Ishikawa (cell line): ENCODE measurements at regions not wholly inside any gene's neighbourhood (a gene's known extent, or its start where the extent isn't known, plus 50 kb on each side); places are given as distances from the start of the nearest gene placed in this dataset.

Source experiments
- CEBPB ChIP-seq: IDR thresholded peaks from 2 replicates; pipeline ENCODE4 v1.6.1; 2012
- CREB1 ChIP-seq: IDR thresholded peaks from 2 replicates; pipeline ENCODE4 v1.6.1; 2012; ENCODE audit warnings: low read depth
- EGR1 ChIP-seq: IDR thresholded peaks from 2 replicates; pipeline ENCODE4 v1.6.1; 2012
- EP300 ChIP-seq: IDR thresholded peaks from 2 replicates; pipeline ENCODE4 v1.6.1; 2012; ENCODE audit warnings: borderline replicate concordance
- FOXM1 ChIP-seq: IDR thresholded peaks from 2 replicates; pipeline ENCODE4 v1.6.1; 2012; ENCODE audit warnings: low read depth, borderline replicate concordance
- MAX ChIP-seq: IDR thresholded peaks from 2 replicates; pipeline ENCODE4 v1.6.1; 2012
- NFIC ChIP-seq: IDR thresholded peaks from 2 replicates; pipeline ENCODE4 v1.6.1; 2012
- RAD21 ChIP-seq: IDR thresholded peaks from 2 replicates; pipeline ENCODE4 v1.6.1; 2012; ENCODE audit warnings: low read depth
- REST ChIP-seq: IDR thresholded peaks from 2 replicates; pipeline ENCODE4 v1.6.1; 2012; ENCODE audit warnings: low read depth, mild to moderate bottlenecking
- TAF1 ChIP-seq: IDR thresholded peaks from 2 replicates; pipeline ENCODE4 v1.6.1; 2012; ENCODE audit warnings: low read depth, mild to moderate bottlenecking
- TCF12 ChIP-seq: IDR thresholded peaks from 2 replicates; pipeline ENCODE4 v1.6.1; 2012; ENCODE audit warnings: low read depth
- TEAD4 ChIP-seq: IDR thresholded peaks from 2 replicates; pipeline ENCODE4 v1.6.1; 2012
- USF1 ChIP-seq: IDR thresholded peaks from 2 replicates; pipeline ENCODE4 v1.6.1; 2012
- YY1 ChIP-seq: IDR thresholded peaks from 2 replicates; pipeline ENCODE4 v1.6.1; 2012; ENCODE audit warnings: low read depth
- ZBTB7A ChIP-seq: IDR thresholded peaks from 2 replicates; pipeline ENCODE4 v1.6.1; 2012; ENCODE audit warnings: low read depth

GRCh38 chr15:92772626-92773244 is 117.2 kb upstream of the FAM174B start:
- TF ChIP-seq TAF1 (no peak), TEAD4 (no peak), ZBTB7A (no peak), CREB1 (no peak), EGR1 (no peak), YY1 (no peak), CEBPB (no peak), NFIC (no peak), RAD21 (no peak)

GRCh38 chr15:92773340-92773739 is 117.8 kb upstream of the FAM174B start:
- no peak for TF ChIP-seq EGR1
- TF ChIP-seq FOXM1, result no peak
- no peak for TF ChIP-seq TAF1
- TF ChIP-seq EP300, result no peak
- no peak for TF ChIP-seq ZBTB7A
- no peak for TF ChIP-seq TEAD4
- TF ChIP-seq MAX, result no peak
- no peak for TF ChIP-seq NFIC
- no peak for TF ChIP-seq RAD21
- no peak for TF ChIP-seq USF1
- TF ChIP-seq YY1, result no peak
- no peak for TF ChIP-seq CEBPB
- no peak for TF ChIP-seq CREB1
- no peak for TF ChIP-seq TCF12
- TF ChIP-seq REST, result no peak

GRCh38 chr15:92779874-92780273 is 120.2 kb upstream of the CHD2 start:
- TF ChIP-seq TEAD4 (no peak), FOXM1 (no peak), CEBPB (no peak), REST (no peak), USF1 (no peak)

- TF ChIP-seq CREB1 (no peak), NFIC (no peak), FOXM1 (no peak), USF1 (no peak), TEAD4 (no peak), ZBTB7A (no peak), EP300 (no peak), TCF12 (no peak), REST (no peak), YY1 (no peak), RAD21 (no peak), CEBPB (no peak), TAF1 (no peak), MAX (no peak), EGR1 (no peak)
Measured at GRCh38 chr15:92780843-92781242, 119.3 kb upstream of the CHD2 start.
